ENCODE measurements at regions not wholly inside any gene's neighbourhood (a gene's known extent, or its start where the extent isn't known, plus 50 kb on each side); places are given as distances from the start of the nearest gene placed in this dataset.
"Not testable (repeated sequence)": the region's sequence is repeated elsewhere in the genome, so short reads cannot be mapped to it uniquely, and the experiment has no call there.

GRCh38 chr22:23381661-23382427 lies 198.2 kb downstream of the IGLL1 start:
- no peak for DNase-seq (ENCODE audit: low spot score)

GRCh38 chr22:23380911-23381310 lies 199.2 kb downstream of the IGLL1 start:
- no peak for DNase-seq (ENCODE audit: low spot score)

- DNase-seq (ENCODE audit: low spot score): no peak
These were observed 199.9 kb downstream of the IGLL1 start for GRCh38 chr22:23380230-23380573.

- DNase-seq (ENCODE audit: low spot score): not testable (repeated sequence)
These were observed 199.4 kb downstream of the BCR start for GRCh38 chr22:23379540-23380229.

GRCh38 chr22:23377767-23378166 lies 197.5 kb downstream of the BCR start:
- no peak for DNase-seq (ENCODE audit: low spot score)

GRCh38 chr22:23376256-23376655 lies 195.9 kb downstream of the BCR start:
- no peak for DNase-seq (ENCODE audit: low spot score)

GRCh38 chr22:23375031-23375827 lies 194.9 kb downstream of the BCR start:
- no peak for DNase-seq (ENCODE audit: low spot score)

- DNase-seq (ENCODE audit: low spot score): no peak
These were observed 193.3 kb downstream of the BCR start for GRCh38 chr22:23373601-23374000.

GRCh38 chr22:23370251-23370650 lies 189.9 kb downstream of the BCR start:
- no peak for DNase-seq (ENCODE audit: low spot score)

GRCh38 chr22:23369054-23369685 lies 188.9 kb downstream of the BCR start:
- no peak for DNase-seq (ENCODE audit: low spot score)
